Right ventricle myocardium superior (tissue), 1 donor: ENCODE measurements at regions not wholly inside any gene's neighbourhood (a gene's known extent, or its start where the extent isn't known, plus 50 kb on each side); places are given as distances from the start of the nearest gene placed in this dataset.

ENCODE experiments used
- ATAC-seq: fragments of 200-7000 bp; cut with Tn5 transposase; one replicate; pipeline ENCODE4 v1.9.1; 2020; ENCODE audit warnings: mild to moderate bottlenecking; ENCODE audit not compliant: poor library complexity
- DNase-seq: peaks from one replicate; pipeline ENCODE4 v3.0.0-alpha.2; 2020
- intact Hi-C: fragments of 100-400 bp; cut with DNase I; formaldehyde crosslinking; loops from one replicate; pipeline ENCODE4 v1.11.2; 2022
- donor health status: DM: no; HTN: yes; CAD: no; lungs with severe emphysema.

- intact Hi-C loops = no loop called here
- no peak for DNase-seq
- ATAC-seq = no peak
Measured at GRCh38 chr16:6674071-6674470, 658.6 kb upstream of the RBFOX1 start.

- intact Hi-C loops = no loop called here
- no peak for DNase-seq
- no peak for ATAC-seq
Measured at GRCh38 chr16:6672507-6672906, 660.1 kb upstream of the RBFOX1 start.

- DNase-seq (no peak), ATAC-seq (no peak)
- intact Hi-C loops = no loop called here
Measured at GRCh38 chr16:6667393-6667792, 665.3 kb upstream of the RBFOX1 start.

- intact Hi-C loops = no loop called here
- DNase-seq (no peak), ATAC-seq (no peak)
Measured at GRCh38 chr16:6665126-6665525, 667.5 kb upstream of the RBFOX1 start.

- intact Hi-C loops = no loop called here
- no peak for ATAC-seq
- no peak for DNase-seq
Measured at GRCh38 chr16:6663668-6664067, 669.0 kb upstream of the RBFOX1 start.

GRCh38 chr16:6656760-6657159 is 675.9 kb upstream of the RBFOX1 start:
- ATAC-seq = no peak
- DNase-seq = no peak
- intact Hi-C loops = no loop called here

- intact Hi-C loops = loop anchor here (10.0 kb wide), 1 partner anchor 1412 kb away; no protein-coding TSS in a partner anchor
- DNase-seq = no peak
- ATAC-seq = no peak
Measured at GRCh38 chr16:6646891-6647290, 685.8 kb upstream of the RBFOX1 start.

- no peak for ATAC-seq
- intact Hi-C loops = loop anchor here (10.0 kb wide), 1 partner anchor 1411 kb away; no protein-coding TSS in a partner anchor
- no peak for DNase-seq
Measured at GRCh38 chr16:6645768-6646568, 686.7 kb upstream of the RBFOX1 start.

- intact Hi-C loops = loop anchor here (5.0 to 10.0 kb wide), 2 partner anchors 1143 to 1410 kb away; no protein-coding TSS in a partner anchor
- DNase-seq (no peak), ATAC-seq (no peak)
Measured at GRCh38 chr16:6644916-6645315, 687.7 kb upstream of the RBFOX1 start.

GRCh38 chr16:6643080-6643686 is 689.5 kb upstream of the RBFOX1 start:
- no peak for ATAC-seq
- intact Hi-C loops = loop anchor here (5.0 to 10.0 kb wide), 2 partner anchors 1141 to 1408 kb away; no protein-coding TSS in a partner anchor
- no peak for DNase-seq

GRCh38 chr16:6642271-6642670 is 690.4 kb upstream of the RBFOX1 start:
- DNase-seq (no peak), ATAC-seq (no peak)
- intact Hi-C loops = loop anchor here (5.0 to 10.0 kb wide), 2 partner anchors 1140 to 1407 kb away; no protein-coding TSS in a partner anchor

- ATAC-seq = peak; percentile 57
- intact Hi-C loops = loop anchor here (5.0 to 10.0 kb wide), 2 partner anchors 1139 to 1406 kb away; no protein-coding TSS in a partner anchor
- DNase-seq = no peak
Measured at GRCh38 chr16:6641091-6641490, 691.6 kb upstream of the RBFOX1 start.

- intact Hi-C loops = no loop called here
- ATAC-seq (no peak), DNase-seq (no peak)
Measured at GRCh38 chr16:6636457-6636856, 696.2 kb upstream of the RBFOX1 start.

GRCh38 chr16:6634151-6634550 is 698.5 kb upstream of the RBFOX1 start:
- ATAC-seq (no peak), DNase-seq (no peak)
- intact Hi-C loops = no loop called here

- intact Hi-C loops = no loop called here
- ATAC-seq (no peak), DNase-seq (no peak)
Measured at GRCh38 chr16:6633456-6633855, 699.2 kb upstream of the RBFOX1 start.

GRCh38 chr16:6629110-6629509 is 703.5 kb upstream of the RBFOX1 start:
- no peak for DNase-seq
- intact Hi-C loops = no loop called here
- ATAC-seq = no peak

GRCh38 chr16:6625606-6626005 is 707.0 kb upstream of the RBFOX1 start:
- no peak for DNase-seq
- intact Hi-C loops = no loop called here
- no peak for ATAC-seq

- DNase-seq (no peak), ATAC-seq (no peak)
- intact Hi-C loops = no loop called here
Measured at GRCh38 chr16:6618874-6619273, 713.8 kb upstream of the RBFOX1 start.

GRCh38 chr16:6616746-6617145 is 715.9 kb upstream of the RBFOX1 start:
- no peak for DNase-seq
- ATAC-seq = no peak
- intact Hi-C loops = no loop called here

GRCh38 chr16:6615636-6616035 is 717.0 kb upstream of the RBFOX1 start:
- DNase-seq (no peak), ATAC-seq (no peak)
- intact Hi-C loops = no loop called here
